ENCODE measurements at regions not wholly inside any gene's neighbourhood (a gene's known extent, or its start where the extent isn't known, plus 50 kb on each side); places are given as distances from the start of the nearest gene placed in this dataset.

DNA sequence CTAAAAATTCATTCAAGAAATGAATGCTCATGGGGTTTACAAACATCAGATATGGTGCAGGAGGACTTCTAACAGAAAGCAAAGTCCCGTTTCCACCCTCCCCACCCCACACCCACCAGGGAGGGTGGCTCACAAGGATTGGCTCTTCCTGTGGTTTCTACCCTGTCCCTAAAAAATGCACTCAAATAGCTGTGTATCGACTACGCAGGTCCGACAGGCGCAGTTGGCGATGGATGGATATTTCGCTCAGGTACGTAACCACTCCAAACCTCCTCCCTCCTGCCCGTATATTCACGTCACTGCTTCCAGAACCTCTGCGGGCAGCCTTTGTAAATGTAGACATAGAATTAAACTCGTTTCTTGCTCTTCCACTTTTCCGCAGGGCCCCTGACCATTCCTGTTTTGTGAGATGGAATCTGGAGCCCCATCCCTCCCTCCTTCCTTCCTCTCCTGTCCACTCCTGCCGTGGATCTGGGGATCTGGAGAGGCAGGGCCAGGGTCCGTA is 264.3 kb downstream of the BMP7 start:
- no peak for TF ChIP-seq CTCF (conservative IDR thresholded peaks at IDR 0.05; ENCODE audit: low read length)
- TF ChIP-seq EZH2phosphoT487 (IDR thresholded peaks at IDR 0.05; ENCODE audit: borderline replicate concordance, low read depth, low read length): no peak

Measured in OCI-LY7 (cell line).